HL-60 (cell line): ENCODE measurements at regions not wholly inside any gene's neighbourhood (a gene's known extent, or its start where the extent isn't known, plus 50 kb on each side); places are given as distances from the start of the nearest gene placed in this dataset.

ENCODE experiments used
- DNase-seq, 2 experiments: peaks; one replicate each; pipeline ENCODE4 v3.0.0-alpha.2; 2010 to 2020; ENCODE audit warnings: low read depth in 1 of 2, low spot score in 1 of 2
- H3K27ac ChIP-seq: fragments of 250-450 bp; sonication (Bioruptor Pico); replicated peaks from 2 replicates; pipeline ENCODE4 v1.5.1; 2020; ENCODE audit warnings: mild to moderate bottlenecking, moderate library complexity
- H3K27me3 ChIP-seq: fragments of 250-450 bp; sonication (Bioruptor Pico); 2 replicates; pipeline ENCODE4 v1.5.1; 2021; ENCODE audit warnings: mild to moderate bottlenecking, moderate library complexity; ENCODE audit not compliant: insufficient read depth, poor library complexity, severe bottlenecking
- H3K4me3 ChIP-seq: replicated peaks from 2 replicates; pipeline ENCODE4 v1.5.1; 2011; ENCODE audit warnings: mild to moderate bottlenecking, control low read depth, low read length; ENCODE audit not compliant: insufficient read depth
- GABPA ChIP-seq: IDR thresholded peaks from 2 replicates; pipeline ENCODE4 v1.6.1; 2012; ENCODE audit warnings: low read depth
- POLR2AphosphoS5 ChIP-seq: IDR thresholded peaks from 2 replicates; pipeline ENCODE4 v1.6.1; 2012; ENCODE audit warnings: low read depth
- SPI1 ChIP-seq: IDR thresholded peaks from 2 replicates; pipeline ENCODE4 v1.6.1; 2012; ENCODE audit warnings: low read depth, mild to moderate bottlenecking, borderline replicate concordance
- TF ChIP-seq, protein P1 (sequence below): IDR thresholded peaks from 2 replicates; pipeline ENCODE4 v1.6.1; 2012; ENCODE audit warnings: low read depth; ENCODE audit not compliant: insufficient replicate concordance
- TF ChIP-seq, protein P2 (sequence below): IDR thresholded peaks from one replicate; pipeline ENCODE4 v1.5.1; 2011; ENCODE audit warnings: low read length, control low read depth, inconsistent platforms; ENCODE audit not compliant: insufficient read depth

DNA sequence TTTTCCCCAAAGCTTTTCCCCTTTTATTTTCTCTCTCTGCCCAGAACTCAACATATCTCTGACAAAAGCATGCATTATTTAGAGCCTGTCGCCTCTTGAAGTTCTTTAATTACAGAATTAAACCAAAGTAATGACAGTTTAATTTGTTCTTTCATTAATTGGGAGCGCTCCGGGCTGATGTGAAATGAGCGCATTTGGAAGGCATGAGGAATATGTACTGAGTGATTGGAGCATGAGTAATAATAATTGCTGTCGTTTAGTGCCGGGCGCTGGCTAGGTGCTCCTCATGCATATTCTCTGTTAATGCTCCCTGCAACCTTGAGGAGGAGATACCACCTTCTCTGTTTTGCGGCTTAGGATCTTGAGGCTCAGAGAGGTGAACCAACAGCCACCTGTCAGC is 120.5 kb downstream of the SLC25A47 start:
- TF ChIP-seq, protein P1, sequence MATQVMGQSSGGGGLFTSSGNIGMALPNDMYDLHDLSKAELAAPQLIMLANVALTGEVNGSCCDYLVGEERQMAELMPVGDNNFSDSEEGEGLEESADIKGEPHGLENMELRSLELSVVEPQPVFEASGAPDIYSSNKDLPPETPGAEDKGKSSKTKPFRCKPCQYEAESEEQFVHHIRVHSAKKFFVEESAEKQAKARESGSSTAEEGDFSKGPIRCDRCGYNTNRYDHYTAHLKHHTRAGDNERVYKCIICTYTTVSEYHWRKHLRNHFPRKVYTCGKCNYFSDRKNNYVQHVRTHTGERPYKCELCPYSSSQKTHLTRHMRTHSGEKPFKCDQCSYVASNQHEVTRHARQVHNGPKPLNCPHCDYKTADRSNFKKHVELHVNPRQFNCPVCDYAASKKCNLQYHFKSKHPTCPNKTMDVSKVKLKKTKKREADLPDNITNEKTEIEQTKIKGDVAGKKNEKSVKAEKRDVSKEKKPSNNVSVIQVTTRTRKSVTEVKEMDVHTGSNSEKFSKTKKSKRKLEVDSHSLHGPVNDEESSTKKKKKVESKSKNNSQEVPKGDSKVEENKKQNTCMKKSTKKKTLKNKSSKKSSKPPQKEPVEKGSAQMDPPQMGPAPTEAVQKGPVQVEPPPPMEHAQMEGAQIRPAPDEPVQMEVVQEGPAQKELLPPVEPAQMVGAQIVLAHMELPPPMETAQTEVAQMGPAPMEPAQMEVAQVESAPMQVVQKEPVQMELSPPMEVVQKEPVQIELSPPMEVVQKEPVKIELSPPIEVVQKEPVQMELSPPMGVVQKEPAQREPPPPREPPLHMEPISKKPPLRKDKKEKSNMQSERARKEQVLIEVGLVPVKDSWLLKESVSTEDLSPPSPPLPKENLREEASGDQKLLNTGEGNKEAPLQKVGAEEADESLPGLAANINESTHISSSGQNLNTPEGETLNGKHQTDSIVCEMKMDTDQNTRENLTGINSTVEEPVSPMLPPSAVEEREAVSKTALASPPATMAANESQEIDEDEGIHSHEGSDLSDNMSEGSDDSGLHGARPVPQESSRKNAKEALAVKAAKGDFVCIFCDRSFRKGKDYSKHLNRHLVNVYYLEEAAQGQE, result no peak
- TF ChIP-seq POLR2AphosphoS5 (no peak), GABPA (no peak), SPI1 (no peak)
- TF ChIP-seq, protein P2, sequence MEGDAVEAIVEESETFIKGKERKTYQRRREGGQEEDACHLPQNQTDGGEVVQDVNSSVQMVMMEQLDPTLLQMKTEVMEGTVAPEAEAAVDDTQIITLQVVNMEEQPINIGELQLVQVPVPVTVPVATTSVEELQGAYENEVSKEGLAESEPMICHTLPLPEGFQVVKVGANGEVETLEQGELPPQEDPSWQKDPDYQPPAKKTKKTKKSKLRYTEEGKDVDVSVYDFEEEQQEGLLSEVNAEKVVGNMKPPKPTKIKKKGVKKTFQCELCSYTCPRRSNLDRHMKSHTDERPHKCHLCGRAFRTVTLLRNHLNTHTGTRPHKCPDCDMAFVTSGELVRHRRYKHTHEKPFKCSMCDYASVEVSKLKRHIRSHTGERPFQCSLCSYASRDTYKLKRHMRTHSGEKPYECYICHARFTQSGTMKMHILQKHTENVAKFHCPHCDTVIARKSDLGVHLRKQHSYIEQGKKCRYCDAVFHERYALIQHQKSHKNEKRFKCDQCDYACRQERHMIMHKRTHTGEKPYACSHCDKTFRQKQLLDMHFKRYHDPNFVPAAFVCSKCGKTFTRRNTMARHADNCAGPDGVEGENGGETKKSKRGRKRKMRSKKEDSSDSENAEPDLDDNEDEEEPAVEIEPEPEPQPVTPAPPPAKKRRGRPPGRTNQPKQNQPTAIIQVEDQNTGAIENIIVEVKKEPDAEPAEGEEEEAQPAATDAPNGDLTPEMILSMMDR, result no peak
- no peak for DNase-seq
- no peak overlapping the region for H3K27ac ChIP-seq
- no peaks in the 10 kb centered on the region for H3K27me3 ChIP-seq
- no peak overlapping the region for H3K4me3 ChIP-seq

DNA sequence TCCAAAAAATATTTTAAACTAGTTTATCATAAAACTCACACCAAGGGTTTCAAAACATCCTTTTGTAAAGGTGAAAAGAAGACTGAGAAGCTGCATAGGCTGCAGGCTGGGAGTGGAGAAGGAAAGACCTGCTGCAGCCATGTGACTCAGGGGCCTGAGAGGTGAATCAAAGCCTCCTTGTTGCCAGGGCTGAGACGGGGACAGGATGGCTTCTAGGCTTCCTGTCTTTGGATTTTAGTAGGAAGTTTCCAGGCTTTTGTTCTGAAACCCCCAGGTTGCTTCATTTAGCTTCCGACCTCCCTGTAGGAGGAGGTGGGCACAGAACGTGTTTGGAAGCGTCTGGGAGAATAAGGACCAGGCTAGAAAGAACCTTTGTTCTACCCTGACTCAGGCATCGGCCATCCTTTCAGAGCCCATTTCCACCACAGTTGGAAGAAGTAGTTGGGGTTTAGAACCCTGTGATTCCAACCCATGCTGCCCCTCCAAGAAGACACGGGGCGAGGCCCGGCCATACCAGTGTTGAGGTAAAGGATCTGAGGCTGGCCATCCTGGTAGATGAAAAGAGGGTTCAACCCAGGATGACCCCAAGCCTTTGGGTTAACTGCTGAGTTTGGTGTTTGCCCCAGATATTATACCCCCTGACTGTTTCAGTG is 122.4 kb downstream of the SLC25A47 start:
- no peak for TF ChIP-seq POLR2AphosphoS5
- H3K4me3 ChIP-seq, result no peak overlapping the region
- H3K27ac ChIP-seq, result no peak overlapping the region
- no peak for DNase-seq
- H3K27me3 ChIP-seq, result no peaks in the 10 kb centered on the region

DNA sequence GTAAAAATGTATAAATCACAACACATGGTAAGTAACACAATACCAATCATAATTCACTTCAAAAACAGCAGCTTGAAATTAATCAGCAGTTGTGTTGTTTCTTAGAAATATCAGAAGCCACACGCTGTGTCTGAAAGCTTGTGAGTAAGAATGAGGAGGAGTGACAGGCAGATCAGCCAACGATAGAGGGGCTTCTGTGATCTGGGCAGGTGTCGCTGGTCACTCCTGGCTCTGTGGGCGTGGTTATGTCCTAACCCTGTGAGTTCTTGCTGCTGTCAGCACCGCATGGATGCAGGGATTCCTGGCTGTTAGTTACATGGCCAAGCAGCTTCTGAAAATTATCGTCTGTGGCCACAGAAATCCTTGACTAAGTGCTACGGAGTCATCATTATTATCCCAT is 123.4 kb downstream of the SLC25A47 start:
- TF ChIP-seq POLR2AphosphoS5 (no peak), GABPA (no peak), SPI1 (no peak)
- TF ChIP-seq, protein P2, result no peak
- TF ChIP-seq, protein P1, result no peak
- Histone ChIP-seq H3K4me3 (no peak overlapping the region), H3K27ac (no peak overlapping the region), H3K27me3 (no peaks in the 10 kb centered on the region)
- DNase-seq, result no peak

DNA sequence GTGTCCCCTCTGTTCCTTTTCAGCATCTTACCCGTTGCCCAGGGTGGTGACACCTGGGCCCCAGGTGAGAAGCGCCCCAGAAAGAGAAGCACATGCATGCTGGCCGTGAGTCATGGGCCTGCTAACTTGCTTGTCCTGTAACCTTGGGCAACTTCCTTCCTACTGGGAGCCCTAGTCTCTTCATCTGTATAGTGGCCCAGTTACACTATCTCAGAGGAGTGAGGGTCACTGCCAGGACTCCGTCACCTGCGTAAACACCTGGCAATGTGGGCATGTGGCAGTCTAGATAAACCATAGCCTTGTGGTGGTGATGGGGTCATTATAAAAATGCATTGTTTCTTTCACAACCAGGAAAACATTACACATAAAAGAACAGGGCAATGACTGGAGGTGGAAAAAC is 125.2 kb downstream of the SLC25A47 start:
- peak in 1 of 2 experiments; percentile 22 for DNase-seq
- TF ChIP-seq, protein P1, result no peak
- TF ChIP-seq POLR2AphosphoS5 (no peak), SPI1 (no peak), GABPA (no peak)
- TF ChIP-seq, protein P2, result no peak
- H3K27ac ChIP-seq, result no peak overlapping the region
- no peaks in the 10 kb centered on the region for H3K27me3 ChIP-seq
- no peak overlapping the region for H3K4me3 ChIP-seq
